ENCODE measurements at regions not wholly inside any gene's neighbourhood (a gene's known extent, or its start where the extent isn't known, plus 50 kb on each side); places are given as distances from the start of the nearest gene placed in this dataset.
A peak's percentile ranks its signal among the peaks of the same experiment; 100 is the strongest.
"Not testable (repeated sequence)": the region's sequence is repeated elsewhere in the genome, so short reads cannot be mapped to it uniquely, and the experiment has no call there.

- DNase-seq = peak; percentile 40
Measured at GRCh38 chr16:27639561-27640276, 89.8 kb downstream of the KATNIP start.

- no peak for DNase-seq
Measured at GRCh38 chr16:27640277-27640600, 90.3 kb downstream of the KATNIP start.

- no peak for DNase-seq
Measured at GRCh38 chr16:27641260-27641659, 91.3 kb downstream of the KATNIP start.

- not testable (repeated sequence) for DNase-seq
Measured at GRCh38 chr16:27641734-27642415, 91.9 kb downstream of the KATNIP start.

- no peak for DNase-seq
Measured at GRCh38 chr16:27642756-27643155, 92.8 kb downstream of the KATNIP start.

- DNase-seq = no peak
Measured at GRCh38 chr16:27644165-27644564, 94.2 kb downstream of the KATNIP start.

- DNase-seq = no peak
Measured at GRCh38 chr16:27645396-27645795, 95.5 kb downstream of the KATNIP start.

GRCh38 chr16:27646806-27647205, 96.9 kb downstream of the KATNIP start:
- DNase-seq = no peak

- DNase-seq = no peak
Measured at GRCh38 chr16:27649021-27649420, 99.1 kb downstream of the KATNIP start.

GRCh38 chr16:27650073-27650701, 100.2 kb downstream of the KATNIP start:
- DNase-seq = no peak

- no peak for DNase-seq
Measured at GRCh38 chr16:27651301-27651700, 101.4 kb downstream of the KATNIP start.

GRCh38 chr16:27657811-27658210, 107.9 kb downstream of the KATNIP start:
- DNase-seq = no peak

GRCh38 chr16:27660507-27660906, 110.6 kb downstream of the KATNIP start:
- DNase-seq = no peak

GRCh38 chr16:27663235-27663634, 113.3 kb downstream of the KATNIP start:
- DNase-seq = not testable (repeated sequence)

GRCh38 chr16:27665881-27666280, 115.9 kb downstream of the KATNIP start:
- no peak for DNase-seq

GRCh38 chr16:27670071-27670810, 120.3 kb downstream of the KATNIP start:
- DNase-seq = no peak

GRCh38 chr16:27671410-27671809, 121.5 kb downstream of the KATNIP start:
- no peak for DNase-seq

GRCh38 chr16:27676839-27677238, 126.9 kb downstream of the KATNIP start:
- DNase-seq = no peak

GRCh38 chr16:27677263-27677662, 127.3 kb downstream of the KATNIP start:
- no peak for DNase-seq

- DNase-seq = no peak
Measured at GRCh38 chr16:27678955-27679354, 129.0 kb downstream of the KATNIP start.

- DNase-seq = no peak
Measured at GRCh38 chr16:27679899-27680298, 130.0 kb downstream of the KATNIP start.

- no peak for DNase-seq
Measured at GRCh38 chr16:27681681-27682080, 131.7 kb downstream of the KATNIP start.

- DNase-seq = no peak
Measured at GRCh38 chr16:27684047-27684446, 134.1 kb downstream of the KATNIP start.

- no peak for DNase-seq
Measured at GRCh38 chr16:27685807-27686206, 135.9 kb downstream of the KATNIP start.

Measured in NCI-H510A treated with DMSO at 0.1 percent for 48 hours (cell line).